Stimulated activated CD8-positive, alpha-beta memory T cell treated with anti-CD3 and anti-CD28 coated beads, Interleukin-12 subunit alpha, Interleukin-12 subunit beta, amount 100 ng/mL, for 24 hours (primary cell): ENCODE measurements at regions not wholly inside any gene's neighbourhood (a gene's known extent, or its start where the extent isn't known, plus 50 kb on each side); places are given as distances from the start of the nearest gene placed in this dataset.

Source experiments
- DNase-seq: peaks from one replicate; pipeline ENCODE4 v3.0.0-alpha.2; 2020; ENCODE audit errors: extremely low read depth

- no peak for DNase-seq
Observed at GRCh38 chr3:40858364-40859115, 333.8 kb downstream of the ZNF621 start.

GRCh38 chr3:40862946-40863345 lies 336.4 kb upstream of the CTNNB1 start:
- DNase-seq = no peak

GRCh38 chr3:40864146-40864782 lies 335.0 kb upstream of the CTNNB1 start:
- DNase-seq = no peak

- DNase-seq = no peak
Observed at GRCh38 chr3:40864915-40865314, 334.4 kb upstream of the CTNNB1 start.

- no peak for DNase-seq
Observed at GRCh38 chr3:40867797-40868196, 331.5 kb upstream of the CTNNB1 start.

- no peak for DNase-seq
Observed at GRCh38 chr3:40869013-40869412, 330.3 kb upstream of the CTNNB1 start.

- DNase-seq = no peak
Observed at GRCh38 chr3:40869939-40870338, 329.4 kb upstream of the CTNNB1 start.

- DNase-seq = no peak
Observed at GRCh38 chr3:40871394-40871793, 327.9 kb upstream of the CTNNB1 start.

- DNase-seq = no peak
Observed at GRCh38 chr3:40872258-40872920, 326.9 kb upstream of the CTNNB1 start.

GRCh38 chr3:40873476-40873875 lies 325.8 kb upstream of the CTNNB1 start:
- DNase-seq = no peak

- no peak for DNase-seq
Observed at GRCh38 chr3:40873934-40874699, 325.2 kb upstream of the CTNNB1 start.

GRCh38 chr3:40875581-40875980 lies 323.7 kb upstream of the CTNNB1 start:
- no peak for DNase-seq

GRCh38 chr3:40876009-40876408 lies 323.3 kb upstream of the CTNNB1 start:
- DNase-seq = no peak

GRCh38 chr3:40876496-40876895 lies 322.8 kb upstream of the CTNNB1 start:
- DNase-seq = no peak

GRCh38 chr3:40877631-40878463 lies 321.5 kb upstream of the CTNNB1 start:
- no peak for DNase-seq

- DNase-seq = no peak
Observed at GRCh38 chr3:40878464-40878905, 320.8 kb upstream of the CTNNB1 start.

- no peak for DNase-seq
Observed at GRCh38 chr3:40885430-40885829, 313.9 kb upstream of the CTNNB1 start.

GRCh38 chr3:40886660-40887425 lies 312.5 kb upstream of the CTNNB1 start:
- no peak for DNase-seq

GRCh38 chr3:40891186-40891585 lies 308.1 kb upstream of the CTNNB1 start:
- no peak for DNase-seq

- no peak for DNase-seq
Observed at GRCh38 chr3:40895109-40895508, 304.2 kb upstream of the CTNNB1 start.
